HL-60 (cell line): ENCODE measurements at regions not wholly inside any gene's neighbourhood (a gene's known extent, or its start where the extent isn't known, plus 50 kb on each side); places are given as distances from the start of the nearest gene placed in this dataset.

Experiments used
- DNase-seq, 2 experiments: peaks; one replicate each; pipeline ENCODE4 v3.0.0-alpha.2; 2010 to 2020; ENCODE audit warnings: low read depth in 1 of 2, low spot score in 1 of 2
- H3K27ac ChIP-seq: fragments of 250-450 bp; sonication (Bioruptor Pico); replicated peaks from 2 replicates; pipeline ENCODE4 v1.5.1; 2020; ENCODE audit warnings: mild to moderate bottlenecking, moderate library complexity
- H3K27me3 ChIP-seq: fragments of 250-450 bp; sonication (Bioruptor Pico); 2 replicates; pipeline ENCODE4 v1.5.1; 2021; ENCODE audit warnings: mild to moderate bottlenecking, moderate library complexity; ENCODE audit not compliant: insufficient read depth, poor library complexity, severe bottlenecking
- H3K4me3 ChIP-seq: replicated peaks from 2 replicates; pipeline ENCODE4 v1.5.1; 2011; ENCODE audit warnings: mild to moderate bottlenecking, control low read depth, low read length; ENCODE audit not compliant: insufficient read depth
- GABPA ChIP-seq: IDR thresholded peaks from 2 replicates; pipeline ENCODE4 v1.6.1; 2012; ENCODE audit warnings: low read depth
- POLR2AphosphoS5 ChIP-seq: IDR thresholded peaks from 2 replicates; pipeline ENCODE4 v1.6.1; 2012; ENCODE audit warnings: low read depth
- SPI1 ChIP-seq: IDR thresholded peaks from 2 replicates; pipeline ENCODE4 v1.6.1; 2012; ENCODE audit warnings: low read depth, mild to moderate bottlenecking, borderline replicate concordance
- TF ChIP-seq, protein P1 (sequence below): IDR thresholded peaks from one replicate; pipeline ENCODE4 v1.5.1; 2011; ENCODE audit warnings: low read length, control low read depth, inconsistent platforms; ENCODE audit not compliant: insufficient read depth
- TF ChIP-seq, protein P2 (sequence below): IDR thresholded peaks from 2 replicates; pipeline ENCODE4 v1.6.1; 2012; ENCODE audit warnings: low read depth; ENCODE audit not compliant: insufficient replicate concordance

DNA sequence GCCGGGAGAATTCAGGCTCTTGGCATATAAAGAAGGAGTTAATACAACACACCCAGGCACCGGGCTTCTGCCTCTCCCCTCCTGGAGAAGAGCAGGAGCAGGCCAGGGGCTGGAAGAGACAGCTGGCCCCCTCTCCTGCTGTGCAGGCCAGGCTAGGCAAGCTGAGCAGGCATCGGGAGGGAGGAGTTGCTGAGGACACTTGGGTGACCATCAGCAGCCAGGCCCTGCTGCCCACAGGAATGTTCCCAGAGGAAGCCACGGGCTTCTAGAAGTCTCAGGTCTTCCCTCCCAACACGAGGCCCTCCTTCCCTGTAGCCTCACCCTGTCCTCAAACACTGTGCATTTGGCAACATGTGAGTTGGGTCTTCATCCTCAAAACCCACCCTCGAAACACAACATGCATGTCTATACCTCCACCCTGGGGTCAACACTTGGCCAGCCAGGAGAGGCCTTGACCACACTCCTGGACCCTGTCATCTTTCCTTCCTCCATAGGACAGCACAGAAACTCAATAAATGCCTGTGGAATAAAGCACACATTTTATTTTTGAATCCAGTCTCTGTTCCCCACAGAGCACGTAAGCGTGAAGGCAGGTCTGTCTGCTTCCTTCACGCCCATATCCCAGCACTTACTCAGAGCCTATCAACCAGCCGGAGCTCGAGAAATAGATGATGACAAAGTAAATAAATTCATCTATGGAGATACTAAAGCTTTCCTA, 433.8 kb upstream of the ID2 start:
- Histone ChIP-seq H3K4me3 (no peak overlapping the region), H3K27me3 (no peaks in the 10 kb centered on the region), H3K27ac (no peak overlapping the region)
- TF ChIP-seq GABPA (no peak), SPI1 (no peak), POLR2AphosphoS5 (no peak)
- TF ChIP-seq, protein P1, sequence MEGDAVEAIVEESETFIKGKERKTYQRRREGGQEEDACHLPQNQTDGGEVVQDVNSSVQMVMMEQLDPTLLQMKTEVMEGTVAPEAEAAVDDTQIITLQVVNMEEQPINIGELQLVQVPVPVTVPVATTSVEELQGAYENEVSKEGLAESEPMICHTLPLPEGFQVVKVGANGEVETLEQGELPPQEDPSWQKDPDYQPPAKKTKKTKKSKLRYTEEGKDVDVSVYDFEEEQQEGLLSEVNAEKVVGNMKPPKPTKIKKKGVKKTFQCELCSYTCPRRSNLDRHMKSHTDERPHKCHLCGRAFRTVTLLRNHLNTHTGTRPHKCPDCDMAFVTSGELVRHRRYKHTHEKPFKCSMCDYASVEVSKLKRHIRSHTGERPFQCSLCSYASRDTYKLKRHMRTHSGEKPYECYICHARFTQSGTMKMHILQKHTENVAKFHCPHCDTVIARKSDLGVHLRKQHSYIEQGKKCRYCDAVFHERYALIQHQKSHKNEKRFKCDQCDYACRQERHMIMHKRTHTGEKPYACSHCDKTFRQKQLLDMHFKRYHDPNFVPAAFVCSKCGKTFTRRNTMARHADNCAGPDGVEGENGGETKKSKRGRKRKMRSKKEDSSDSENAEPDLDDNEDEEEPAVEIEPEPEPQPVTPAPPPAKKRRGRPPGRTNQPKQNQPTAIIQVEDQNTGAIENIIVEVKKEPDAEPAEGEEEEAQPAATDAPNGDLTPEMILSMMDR = no peak
- TF ChIP-seq, protein P2, sequence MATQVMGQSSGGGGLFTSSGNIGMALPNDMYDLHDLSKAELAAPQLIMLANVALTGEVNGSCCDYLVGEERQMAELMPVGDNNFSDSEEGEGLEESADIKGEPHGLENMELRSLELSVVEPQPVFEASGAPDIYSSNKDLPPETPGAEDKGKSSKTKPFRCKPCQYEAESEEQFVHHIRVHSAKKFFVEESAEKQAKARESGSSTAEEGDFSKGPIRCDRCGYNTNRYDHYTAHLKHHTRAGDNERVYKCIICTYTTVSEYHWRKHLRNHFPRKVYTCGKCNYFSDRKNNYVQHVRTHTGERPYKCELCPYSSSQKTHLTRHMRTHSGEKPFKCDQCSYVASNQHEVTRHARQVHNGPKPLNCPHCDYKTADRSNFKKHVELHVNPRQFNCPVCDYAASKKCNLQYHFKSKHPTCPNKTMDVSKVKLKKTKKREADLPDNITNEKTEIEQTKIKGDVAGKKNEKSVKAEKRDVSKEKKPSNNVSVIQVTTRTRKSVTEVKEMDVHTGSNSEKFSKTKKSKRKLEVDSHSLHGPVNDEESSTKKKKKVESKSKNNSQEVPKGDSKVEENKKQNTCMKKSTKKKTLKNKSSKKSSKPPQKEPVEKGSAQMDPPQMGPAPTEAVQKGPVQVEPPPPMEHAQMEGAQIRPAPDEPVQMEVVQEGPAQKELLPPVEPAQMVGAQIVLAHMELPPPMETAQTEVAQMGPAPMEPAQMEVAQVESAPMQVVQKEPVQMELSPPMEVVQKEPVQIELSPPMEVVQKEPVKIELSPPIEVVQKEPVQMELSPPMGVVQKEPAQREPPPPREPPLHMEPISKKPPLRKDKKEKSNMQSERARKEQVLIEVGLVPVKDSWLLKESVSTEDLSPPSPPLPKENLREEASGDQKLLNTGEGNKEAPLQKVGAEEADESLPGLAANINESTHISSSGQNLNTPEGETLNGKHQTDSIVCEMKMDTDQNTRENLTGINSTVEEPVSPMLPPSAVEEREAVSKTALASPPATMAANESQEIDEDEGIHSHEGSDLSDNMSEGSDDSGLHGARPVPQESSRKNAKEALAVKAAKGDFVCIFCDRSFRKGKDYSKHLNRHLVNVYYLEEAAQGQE = no peak
- no peak for DNase-seq

DNA sequence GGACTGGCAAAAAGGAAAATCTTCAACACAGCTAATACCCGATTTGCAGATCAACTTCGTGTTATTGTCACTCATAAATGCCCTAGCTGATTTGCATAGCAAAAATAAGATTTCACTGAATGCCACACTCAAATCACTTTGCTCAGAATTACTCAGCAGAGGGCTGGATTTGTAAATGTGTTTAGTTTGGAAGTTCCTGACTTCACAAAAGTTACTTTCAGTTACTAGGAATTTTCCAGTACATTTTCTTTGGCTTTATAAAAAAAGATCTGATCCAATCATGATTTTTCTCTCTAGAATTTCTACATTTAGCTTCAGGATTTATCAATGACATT, 433.3 kb upstream of the ID2 start:
- no peak for DNase-seq
- Histone ChIP-seq H3K27ac (no peak overlapping the region), H3K27me3 (no peaks in the 10 kb centered on the region), H3K4me3 (no peak overlapping the region)
- TF ChIP-seq SPI1 (no peak), GABPA (no peak), POLR2AphosphoS5 (no peak)
- TF ChIP-seq, protein P1 = no peak
- TF ChIP-seq, protein P2 = no peak

DNA sequence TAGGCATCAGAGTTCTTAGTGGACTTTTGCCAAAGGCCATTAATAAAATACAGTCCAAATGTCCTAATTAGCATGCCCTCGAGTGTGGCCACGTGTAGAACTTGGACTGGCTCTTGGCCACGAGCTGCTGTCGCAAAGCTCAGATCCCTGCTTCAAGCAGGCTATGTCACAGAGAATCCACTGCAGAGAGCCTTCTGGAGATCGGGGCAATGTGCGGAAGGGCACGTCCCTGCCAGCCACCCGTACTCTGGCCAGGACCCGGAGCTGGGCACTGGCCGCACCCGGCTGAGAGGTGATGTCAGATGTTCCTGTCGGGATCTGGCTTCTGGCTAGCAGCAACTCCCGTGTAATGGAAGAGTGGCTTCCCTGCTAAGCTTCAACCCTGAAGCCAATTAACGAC, 432.7 kb upstream of the ID2 start:
- TF ChIP-seq SPI1 = no peak
- no peak for TF ChIP-seq GABPA
- TF ChIP-seq, protein P2 = no peak
- TF ChIP-seq, protein P1 = no peak
- no peak for TF ChIP-seq POLR2AphosphoS5
- DNase-seq = no peak
- Histone ChIP-seq H3K27me3 (no peaks in the 10 kb centered on the region), H3K27ac (no peak overlapping the region), H3K4me3 (no peak overlapping the region)
